H1 (cell line): ENCODE measurements at regions not wholly inside any gene's neighbourhood (a gene's known extent, or its start where the extent isn't known, plus 50 kb on each side); places are given as distances from the start of the nearest gene placed in this dataset.

Source experiments
- ATF2 ChIP-seq: IDR thresholded peaks from 2 replicates; pipeline ENCODE4 v1.6.1; 2012; ENCODE audit warnings: low read length, inconsistent platforms
- EP300 ChIP-seq, 2 experiments: IDR thresholded peaks; 1 replicate in 1 of 2; 2 replicates in 1 of 2; pipeline ENCODE4 v1.6.1; 2011 to 2012; ENCODE audit warnings: low read depth in 2 of 2, low read length in 2 of 2, mild to moderate bottlenecking in 2 of 2, borderline replicate concordance in 1 of 2, inconsistent platforms in 1 of 2, moderate library complexity in 1 of 2
- RAD21 ChIP-seq, 2 experiments: IDR thresholded peaks in 1 of 2; conservative IDR thresholded peaks in 1 of 2; 2 replicates each; pipeline ENCODE4 v1.6.1; 2011; ENCODE audit warnings: low read depth in 2 of 2, low read length in 2 of 2, improper control_type of control experiment in 1 of 2, inconsistent platforms in 1 of 2, mild to moderate bottlenecking in 1 of 2, moderate library complexity in 1 of 2
- SIN3A ChIP-seq, 2 experiments: IDR thresholded peaks in 1 of 2; conservative IDR thresholded peaks in 1 of 2; 2 replicates each; pipeline ENCODE4 v1.6.1; 2011 to 2012; ENCODE audit warnings: low read length in 2 of 2, improper control_type of control experiment in 1 of 2, low read depth in 1 of 2, mild to moderate bottlenecking in 1 of 2

- no peak for TF ChIP-seq SIN3A (conservative IDR thresholded peaks at IDR 0.05 in 1 of 2, IDR thresholded peaks at IDR 0.05 in 1 of 2; ENCODE audit: low read depth in 1 of 2, low read length in 2 of 2)
- no peak for TF ChIP-seq EP300 (IDR thresholded peaks at IDR 0.05; ENCODE audit: borderline replicate concordance in 1 of 2, low read depth in 2 of 2, low read length in 2 of 2)
- no peak for TF ChIP-seq ATF2
- no peak for TF ChIP-seq RAD21 (IDR thresholded peaks at IDR 0.05 in 1 of 2, conservative IDR thresholded peaks at IDR 0.05 in 1 of 2; ENCODE audit: low read depth in 2 of 2, low read length in 2 of 2)
Measured at GRCh38 chr17:51443646-51444045, 183.3 kb downstream of the UTP18 start (continued).
